ENCODE measurements at regions not wholly inside any gene's neighbourhood (a gene's known extent, or its start where the extent isn't known, plus 50 kb on each side); places are given as distances from the start of the nearest gene placed in this dataset.

DNA sequence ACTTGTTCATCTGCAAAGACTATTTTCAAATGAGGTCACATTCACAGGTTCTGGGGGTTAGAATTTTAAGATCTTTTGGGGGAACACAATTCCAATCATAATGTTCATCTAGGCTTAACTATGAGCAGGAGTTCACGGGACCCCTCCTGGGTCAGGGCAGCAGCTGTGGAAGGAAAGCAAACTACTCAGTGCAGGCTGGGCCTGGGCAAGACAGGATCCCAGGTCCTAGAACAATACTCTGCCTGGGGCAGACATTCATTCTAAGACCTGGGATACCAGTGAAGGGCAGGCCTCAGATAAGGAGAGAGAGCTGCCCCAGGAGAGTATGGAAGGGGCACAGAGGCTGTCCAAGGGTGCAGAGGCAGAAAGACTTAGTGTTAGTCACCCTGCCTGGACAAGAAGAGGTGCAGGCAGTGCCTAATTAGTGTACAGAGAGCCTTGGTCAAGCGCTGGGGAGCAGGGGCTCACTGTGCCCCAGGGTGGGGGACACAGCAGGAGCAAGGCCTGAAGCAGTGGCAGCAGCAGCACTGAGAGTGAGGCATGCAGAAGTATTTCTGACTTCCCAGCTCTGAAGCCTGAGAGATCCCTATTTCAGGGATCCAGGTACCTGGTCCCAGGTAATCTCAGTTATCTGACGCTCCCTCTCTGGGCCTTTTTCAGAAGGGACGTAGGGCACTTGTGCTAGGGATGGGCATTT, 123.0 kb upstream of the MAMLD1 start:
- H3K27ac ChIP-seq: no peak overlapping the region
- TF ChIP-seq, protein P1, sequence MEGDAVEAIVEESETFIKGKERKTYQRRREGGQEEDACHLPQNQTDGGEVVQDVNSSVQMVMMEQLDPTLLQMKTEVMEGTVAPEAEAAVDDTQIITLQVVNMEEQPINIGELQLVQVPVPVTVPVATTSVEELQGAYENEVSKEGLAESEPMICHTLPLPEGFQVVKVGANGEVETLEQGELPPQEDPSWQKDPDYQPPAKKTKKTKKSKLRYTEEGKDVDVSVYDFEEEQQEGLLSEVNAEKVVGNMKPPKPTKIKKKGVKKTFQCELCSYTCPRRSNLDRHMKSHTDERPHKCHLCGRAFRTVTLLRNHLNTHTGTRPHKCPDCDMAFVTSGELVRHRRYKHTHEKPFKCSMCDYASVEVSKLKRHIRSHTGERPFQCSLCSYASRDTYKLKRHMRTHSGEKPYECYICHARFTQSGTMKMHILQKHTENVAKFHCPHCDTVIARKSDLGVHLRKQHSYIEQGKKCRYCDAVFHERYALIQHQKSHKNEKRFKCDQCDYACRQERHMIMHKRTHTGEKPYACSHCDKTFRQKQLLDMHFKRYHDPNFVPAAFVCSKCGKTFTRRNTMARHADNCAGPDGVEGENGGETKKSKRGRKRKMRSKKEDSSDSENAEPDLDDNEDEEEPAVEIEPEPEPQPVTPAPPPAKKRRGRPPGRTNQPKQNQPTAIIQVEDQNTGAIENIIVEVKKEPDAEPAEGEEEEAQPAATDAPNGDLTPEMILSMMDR (IDR thresholded peaks at IDR 0.05): no peak
- no peak for TF ChIP-seq POLR2A (IDR thresholded peaks at IDR 0.05)
- H3K4me3 ChIP-seq: no peak overlapping the region
- intact Hi-C loops (cut with DNase I; ENCODE audit: low total_unique reads): no loop called here
- DNase-seq: no peak
- no peaks in the 10 kb centered on the region for H3K36me3 ChIP-seq
- H3K27me3 ChIP-seq: no peaks in the 10 kb centered on the region
- H3K9me3 ChIP-seq: no peaks in the 10 kb centered on the region
- no peaks in the 10 kb centered on the region for H3K4me1 ChIP-seq

DNA sequence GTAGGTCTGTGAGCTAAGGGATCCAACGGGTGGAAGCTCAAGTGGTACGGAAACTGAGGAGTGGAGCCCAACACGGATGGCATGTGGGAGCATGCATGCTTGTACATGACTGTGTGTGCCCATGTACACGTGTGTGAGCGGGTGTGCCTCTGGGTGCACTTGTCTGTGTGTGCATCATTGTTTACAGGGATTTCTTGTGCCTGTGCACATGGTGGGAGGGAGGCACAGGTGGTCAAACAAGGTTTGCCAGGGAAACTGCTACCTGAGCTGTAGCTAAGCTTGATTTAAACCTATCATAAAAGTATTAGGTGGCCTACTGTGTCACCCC, 122.5 kb upstream of the MAMLD1 start:
- no peaks in the 10 kb centered on the region for H3K36me3 ChIP-seq
- no peak for DNase-seq
- no peak for TF ChIP-seq POLR2A (IDR thresholded peaks at IDR 0.05)
- TF ChIP-seq, protein P1 (IDR thresholded peaks at IDR 0.05): no peak
- no peak overlapping the region for H3K4me3 ChIP-seq
- no peaks in the 10 kb centered on the region for H3K9me3 ChIP-seq
- no peaks in the 10 kb centered on the region for H3K4me1 ChIP-seq
- no peaks in the 10 kb centered on the region for H3K27me3 ChIP-seq
- H3K27ac ChIP-seq: no peak overlapping the region
- intact Hi-C loops (cut with DNase I; ENCODE audit: low total_unique reads): no loop called here

DNA sequence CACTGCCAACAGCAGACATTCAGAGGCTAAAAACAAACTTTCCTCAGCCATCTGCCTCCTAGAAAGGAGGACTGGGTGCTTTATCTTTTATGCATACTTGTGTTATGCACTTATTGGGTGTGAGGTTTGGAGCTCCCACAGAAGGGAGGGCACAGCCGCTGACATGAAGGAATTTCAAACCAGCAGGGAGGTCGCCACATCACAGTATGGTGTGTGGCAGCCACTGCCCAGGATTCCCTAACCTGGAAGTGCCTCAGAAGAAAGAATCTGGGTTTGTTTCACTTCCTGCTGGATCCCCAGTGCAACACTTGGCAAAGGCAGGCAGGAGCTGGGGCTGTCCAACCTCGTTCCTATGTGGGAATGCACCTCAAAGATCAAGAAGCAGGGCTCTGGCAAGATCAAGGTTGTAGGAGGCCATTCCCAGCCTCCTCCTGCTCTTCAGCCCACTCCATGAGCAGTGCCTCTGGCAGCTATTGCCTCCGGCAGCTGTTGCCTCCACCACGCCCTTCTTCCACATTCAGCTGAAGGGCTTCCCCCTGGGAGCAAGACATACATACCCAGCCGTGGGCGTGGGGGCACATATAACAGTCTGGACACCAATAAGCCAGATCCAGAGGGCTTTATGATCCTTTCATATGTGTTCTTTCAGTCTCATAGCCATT, 109.0 kb upstream of the MAMLD1 start:
- intact Hi-C loops (cut with DNase I; ENCODE audit: low total_unique reads): no loop called here
- Histone ChIP-seq H3K4me1 (no peaks in the 10 kb centered on the region), H3K27ac (no peak overlapping the region), H3K36me3 (no peaks in the 10 kb centered on the region), H3K9me3 (no peaks in the 10 kb centered on the region), H3K4me3 (no peak overlapping the region), H3K27me3 (no peaks in the 10 kb centered on the region)
- DNase-seq: no peak
- TF ChIP-seq, protein P1 (IDR thresholded peaks at IDR 0.05): no peak

DNA sequence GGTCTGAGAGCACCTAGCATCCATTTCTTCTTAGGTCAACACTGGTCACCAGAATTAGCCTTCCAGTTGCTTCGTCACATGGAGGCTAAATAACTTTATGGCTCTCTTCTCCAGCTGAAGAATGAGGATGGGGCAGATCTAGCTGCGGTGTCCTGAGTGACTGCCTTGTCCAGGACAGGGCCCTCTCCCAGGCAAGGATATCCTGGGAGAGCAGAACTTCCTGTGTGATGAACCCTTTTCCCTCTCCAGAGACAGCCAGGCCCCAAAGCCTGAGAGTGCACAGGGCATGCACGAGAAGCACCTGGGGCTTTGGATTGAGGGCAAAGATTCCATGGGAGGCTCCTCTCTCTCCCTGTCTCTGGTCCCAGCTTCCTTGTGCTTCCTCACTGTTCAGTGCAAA, 108.2 kb upstream of the MAMLD1 start:
- no peak for DNase-seq
- Histone ChIP-seq H3K27me3 (no peaks in the 10 kb centered on the region), H3K9me3 (no peaks in the 10 kb centered on the region), H3K4me3 (no peak overlapping the region), H3K36me3 (no peaks in the 10 kb centered on the region), H3K4me1 (no peaks in the 10 kb centered on the region), H3K27ac (no peak overlapping the region)
- intact Hi-C loops (cut with DNase I; ENCODE audit: low total_unique reads): no loop called here
- no peak for TF ChIP-seq POLR2A (IDR thresholded peaks at IDR 0.05)
- TF ChIP-seq, protein P1 (IDR thresholded peaks at IDR 0.05): no peak

DNA sequence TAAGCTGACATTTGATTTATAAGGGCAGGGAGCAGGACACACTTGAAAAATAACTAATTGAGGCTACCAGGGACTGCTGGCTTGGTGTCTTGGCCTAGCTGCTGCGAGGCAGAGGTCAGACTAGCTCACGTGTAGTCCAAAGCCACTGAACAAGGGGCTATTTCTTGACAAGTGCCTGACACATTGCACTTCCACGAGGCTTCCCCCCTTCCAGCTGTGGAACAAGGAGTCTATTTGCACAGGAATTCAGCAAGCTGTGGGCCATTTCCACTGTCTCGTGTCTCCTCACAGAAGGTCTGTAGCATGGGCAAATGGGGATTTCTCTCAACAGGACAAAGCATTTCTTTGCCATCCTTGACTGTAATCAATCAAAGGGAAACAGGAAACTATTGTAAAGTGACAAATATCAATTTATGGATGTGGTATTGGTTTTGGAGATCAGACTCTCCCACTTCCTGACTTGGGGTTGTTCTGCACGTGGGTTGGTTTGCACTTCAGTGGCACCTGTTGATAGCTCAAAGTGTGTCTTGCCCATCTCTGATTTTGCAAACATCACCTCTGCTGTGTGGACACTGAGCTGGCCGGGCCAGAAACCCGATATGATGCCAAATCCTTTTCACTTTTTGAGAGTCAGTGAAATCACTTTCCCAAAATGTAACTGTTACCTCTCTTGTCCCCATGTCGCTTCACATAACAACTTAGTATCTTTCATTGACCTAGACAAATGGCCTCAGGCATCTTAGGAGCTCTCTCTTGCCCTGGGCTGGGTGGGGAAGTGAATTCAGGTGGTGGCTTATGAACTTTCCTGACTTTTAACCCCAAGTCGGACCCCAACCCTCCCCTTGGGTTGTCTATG, 107.4 kb upstream of the MAMLD1 start:
- no peak for TF ChIP-seq POLR2A (IDR thresholded peaks at IDR 0.05)
- TF ChIP-seq, protein P1 (IDR thresholded peaks at IDR 0.05): no peak
- no peaks in the 10 kb centered on the region for H3K27me3 ChIP-seq
- H3K36me3 ChIP-seq: no peaks in the 10 kb centered on the region
- no peak overlapping the region for H3K27ac ChIP-seq
- H3K9me3 ChIP-seq: no peaks in the 10 kb centered on the region
- no peak overlapping the region for H3K4me3 ChIP-seq
- DNase-seq: no peak
- H3K4me1 ChIP-seq: no peaks in the 10 kb centered on the region
- intact Hi-C loops (cut with DNase I; ENCODE audit: low total_unique reads): no loop called here
